Motor neuron (in vitro differentiated cells): ENCODE measurements at regions not wholly inside any gene's neighbourhood (a gene's known extent, or its start where the extent isn't known, plus 50 kb on each side); places are given as distances from the start of the nearest gene placed in this dataset.

Source experiments
- ATAC-seq, 8 experiments: fragments of 200-7000 bp; cut with Tn5 transposase; replicated peaks in 6 of 8; 2 replicates each; pipeline ENCODE4 v1.8.0; 2021; ENCODE audit warnings: mild to moderate bottlenecking in 8 of 8, moderate library complexity in 8 of 8
- H3K27ac ChIP-seq, 2 donors: fragments of 250-450 bp; sonication (Bioruptor Pico); 2 replicates each; pipeline ENCODE4 v1.9.0; 2021; ENCODE audit warnings: antibody characterized with exemption in 2 of 2, mild to moderate bottlenecking in 2 of 2, moderate library complexity in 1 of 2
- H3K4me1 ChIP-seq, 2 donors: fragments of 250-450 bp; sonication (Bioruptor Pico); replicated peaks in 1 of 2; 2 replicates each; pipeline ENCODE4 v1.6.1; 2021; ENCODE audit warnings: antibody characterized with exemption in 2 of 2, mild to moderate bottlenecking in 2 of 2, moderate library complexity in 1 of 2
- H3K4me3 ChIP-seq, 5 donors: fragments of 250-450 bp; sonication (Bioruptor Pico); 2 replicates each; pipeline ENCODE4 v1.9.0; 2021; ENCODE audit warnings: antibody characterized with exemption in 5 of 5, mild to moderate bottlenecking in 5 of 5, moderate library complexity in 4 of 5
- WGBS, 10 experiments: fragments of 450-650 bp; shearing (Covaris generic); methylation state at CpG; one replicate each; pipeline ENCODE4 v1.0.0; 2022; 5-methylcytosine and 5-hydroxymethylcytosine counted together
- in situ Hi-C, 9 experiments: fragments of 400-800 bp; cut with MboI; loops; one replicate each; pipeline ENCODE4 v1.15.0; 2021; ENCODE audit warnings: low sequenced_read_pairs in 9 of 9, low pct_unique_long_range_greater_than_20kb in 2 of 9; ENCODE audit not compliant: unreplicated experiment in 9 of 9

GRCh38 chrX:9151772-9152307 lies 117.9 kb upstream of the FAM9B start:
- peaks cover 0 to 9% of the 10 kb centered on the region in 2 donors for H3K4me1 ChIP-seq
- no peak for ATAC-seq
- no peak overlapping the region for H3K4me3 ChIP-seq
- 94 to 100% (median 100%) methylated on average over 2 of the region's 2 CpGs; no CpG with 5 or more reads in 7 of the 10 experiments for WGBS, 10 experiments
- in situ Hi-C loops: no loop called here
- no peak overlapping the region for H3K27ac ChIP-seq

- no peak for ATAC-seq
- Histone ChIP-seq H3K4me3 (no peak overlapping the region), H3K4me1 (peaks cover 0 to 6% of the 10 kb centered on the region in 2 donors), H3K27ac (no peak overlapping the region)
- in situ Hi-C loops: no loop called here
- WGBS, 10 experiments: 0 to 100% (median 83%) methylated on average over 1 of the region's 1 CpG; no CpG with 5 or more reads in 7 of the 10 experiments
Measured at GRCh38 chrX:9153300-9153699, 119.4 kb upstream of the FAM9B start.

GRCh38 chrX:9158611-9159010 lies 124.7 kb upstream of the FAM9B start:
- Histone ChIP-seq H3K4me1 (no peaks in the 10 kb centered on the region), H3K27ac (no peak overlapping the region), H3K4me3 (no peak overlapping the region)
- ATAC-seq: no peak
- in situ Hi-C loops: no loop called here
- WGBS, 10 experiments: 20 to 99% (median 46%) methylated on average over 5 to 7 of the region's 7 CpGs; no CpG with 5 or more reads in 7 of the 10 experiments

GRCh38 chrX:9160698-9161329 lies 126.9 kb upstream of the FAM9B start:
- in situ Hi-C loops: no loop called here
- 44 to 100% (median 100%) methylated on average over 1 to 4 of the region's 4 CpGs; no CpG with 5 or more reads in 5 of the 10 experiments for WGBS, 10 experiments
- ATAC-seq: no peak
- Histone ChIP-seq H3K4me1 (no peaks in the 10 kb centered on the region), H3K27ac (no peak overlapping the region), H3K4me3 (no peak overlapping the region)

GRCh38 chrX:9162698-9163097 lies 128.8 kb upstream of the FAM9B start:
- Histone ChIP-seq H3K27ac (no peak overlapping the region), H3K4me1 (no peaks in the 10 kb centered on the region), H3K4me3 (no peak overlapping the region)
- 83 to 100% (median 96%) methylated on average over 1 to 3 of the region's 3 CpGs; no CpG with 5 or more reads in 4 of the 10 experiments for WGBS, 10 experiments
- no peak for ATAC-seq
- in situ Hi-C loops: no loop called here

GRCh38 chrX:9163214-9163709 lies 129.3 kb upstream of the FAM9B start:
- H3K27ac ChIP-seq: no peak overlapping the region
- no peak for ATAC-seq
- in situ Hi-C loops: no loop called here
- no peak overlapping the region for H3K4me3 ChIP-seq
- no peaks in the 10 kb centered on the region for H3K4me1 ChIP-seq
- 0 to 63% (median 33%) methylated on average over 1 to 5 of the region's 5 CpGs; no CpG with 5 or more reads in 3 of the 10 experiments for WGBS, 10 experiments

- H3K27ac ChIP-seq: no peak overlapping the region
Measured at GRCh38 chrX:9164086-9164485, 130.2 kb upstream of the FAM9B start.

GRCh38 chrX:9164533-9165426 lies 130.9 kb upstream of the FAM9B start:
- H3K27ac ChIP-seq: no peak overlapping the region
- no peaks in the 10 kb centered on the region for H3K4me1 ChIP-seq
- ATAC-seq: no peak
- no peak overlapping the region for H3K4me3 ChIP-seq
- 60 to 100% (median 90%) methylated on average over 1 to 9 of the region's 11 CpGs; no CpG with 5 or more reads in 5 of the 10 experiments for WGBS, 10 experiments
- in situ Hi-C loops: no loop called here

More at GRCh38 chrX:9164086-9164485, 130.2 kb upstream of the FAM9B start:
- 36 to 100% (median 100%) methylated on average over 1 to 6 of the region's 7 CpGs; no CpG with 5 or more reads in 5 of the 10 experiments for WGBS, 10 experiments
- H3K4me1 ChIP-seq: no peaks in the 10 kb centered on the region
- H3K4me3 ChIP-seq: no peak overlapping the region
- in situ Hi-C loops: no loop called here
- no peak for ATAC-seq

- Histone ChIP-seq H3K27ac (no peak overlapping the region), H3K4me1 (no peaks in the 10 kb centered on the region), H3K4me3 (no peak overlapping the region)
- in situ Hi-C loops: no loop called here
- 14 to 80% (median 58%) methylated on average over 1 of the region's 1 CpG; no CpG with 5 or more reads in 6 of the 10 experiments for WGBS, 10 experiments
- ATAC-seq: no peak
Measured at GRCh38 chrX:9166584-9166944, 132.6 kb upstream of the FAM9B start.

GRCh38 chrX:9171841-9172463 lies 138.0 kb upstream of the FAM9B start:
- WGBS, 10 experiments: 23 to 100% (median 75%) methylated on average over 1 to 7 of the region's 7 CpGs; no CpG with 5 or more reads in 4 of the 10 experiments
- H3K4me1 ChIP-seq: no peaks in the 10 kb centered on the region
- H3K27ac ChIP-seq: no peak overlapping the region
- in situ Hi-C loops: no loop called here
- ATAC-seq: peak in 5 of 8 experiments; percentile 48 to 95 (median 91)
- H3K4me3 ChIP-seq: no peak overlapping the region

GRCh38 chrX:9172464-9172850 lies 138.5 kb upstream of the FAM9B start:
- no peak for ATAC-seq
- in situ Hi-C loops: no loop called here
- Histone ChIP-seq H3K27ac (no peak overlapping the region), H3K4me3 (no peak overlapping the region), H3K4me1 (no peaks in the 10 kb centered on the region)
- 59 to 100% (median 89%) methylated on average over 1 to 4 of the region's 6 CpGs; no CpG with 5 or more reads in 6 of the 10 experiments for WGBS, 10 experiments

GRCh38 chrX:9180623-9181022 lies 146.7 kb upstream of the FAM9B start:
- no CpG with 5 or more reads among the region's 3 CpGs for WGBS, 10 experiments
- Histone ChIP-seq H3K4me3 (no peak overlapping the region), H3K4me1 (no peaks in the 10 kb centered on the region), H3K27ac (no peak overlapping the region)
- no peak for ATAC-seq
- in situ Hi-C loops: no loop called here

- no peak for ATAC-seq
- in situ Hi-C loops: no loop called here
- H3K27ac ChIP-seq: no peak overlapping the region
- 8 to 92% (median 27%) methylated on average over 1 to 3 of the region's 3 CpGs; no CpG with 5 or more reads in 5 of the 10 experiments for WGBS, 10 experiments
- H3K4me3 ChIP-seq: no peak overlapping the region
- no peaks in the 10 kb centered on the region for H3K4me1 ChIP-seq
Measured at GRCh38 chrX:9182041-9182440, 148.1 kb upstream of the FAM9B start.
